ENCODE measurements at regions not wholly inside any gene's neighbourhood (a gene's known extent, or its start where the extent isn't known, plus 50 kb on each side); places are given as distances from the start of the nearest gene placed in this dataset.
"Not testable (repeated sequence)": the region's sequence is repeated elsewhere in the genome, so short reads cannot be mapped to it uniquely, and the experiment has no call there.

DNA sequence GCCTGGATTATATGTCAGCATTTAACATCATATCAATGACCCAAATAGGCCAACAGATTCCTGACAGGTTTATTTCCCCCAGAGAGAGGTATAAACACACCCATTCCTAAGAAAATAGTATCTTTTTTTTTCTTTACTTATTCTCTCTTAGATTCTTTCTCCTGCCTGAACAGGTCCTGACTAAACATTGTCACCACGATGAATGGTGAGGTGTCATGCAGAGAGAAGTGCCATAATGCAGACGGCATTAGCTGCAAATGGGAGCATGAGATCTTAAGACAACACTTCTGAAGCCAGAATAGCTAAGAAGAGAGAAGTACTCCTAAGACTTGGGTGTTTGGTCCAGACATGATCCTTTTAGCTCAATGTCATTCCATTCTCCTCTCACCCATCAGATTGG is 131.3 kb downstream of the ZNF648 start:
- no peak overlapping the region for H3K4me3 Mint-ChIP-seq
- TF ChIP-seq, protein P1, sequence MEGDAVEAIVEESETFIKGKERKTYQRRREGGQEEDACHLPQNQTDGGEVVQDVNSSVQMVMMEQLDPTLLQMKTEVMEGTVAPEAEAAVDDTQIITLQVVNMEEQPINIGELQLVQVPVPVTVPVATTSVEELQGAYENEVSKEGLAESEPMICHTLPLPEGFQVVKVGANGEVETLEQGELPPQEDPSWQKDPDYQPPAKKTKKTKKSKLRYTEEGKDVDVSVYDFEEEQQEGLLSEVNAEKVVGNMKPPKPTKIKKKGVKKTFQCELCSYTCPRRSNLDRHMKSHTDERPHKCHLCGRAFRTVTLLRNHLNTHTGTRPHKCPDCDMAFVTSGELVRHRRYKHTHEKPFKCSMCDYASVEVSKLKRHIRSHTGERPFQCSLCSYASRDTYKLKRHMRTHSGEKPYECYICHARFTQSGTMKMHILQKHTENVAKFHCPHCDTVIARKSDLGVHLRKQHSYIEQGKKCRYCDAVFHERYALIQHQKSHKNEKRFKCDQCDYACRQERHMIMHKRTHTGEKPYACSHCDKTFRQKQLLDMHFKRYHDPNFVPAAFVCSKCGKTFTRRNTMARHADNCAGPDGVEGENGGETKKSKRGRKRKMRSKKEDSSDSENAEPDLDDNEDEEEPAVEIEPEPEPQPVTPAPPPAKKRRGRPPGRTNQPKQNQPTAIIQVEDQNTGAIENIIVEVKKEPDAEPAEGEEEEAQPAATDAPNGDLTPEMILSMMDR (conservative IDR thresholded peaks at IDR 0.05): no peak
- H3K27me3 Mint-ChIP-seq (ENCODE audit: low read depth): peaks cover 2% of the 10 kb centered on the region
- H3K9me3 Mint-ChIP-seq: peaks cover 4% of the 10 kb centered on the region
- DNase-seq (ENCODE audit: low read depth, low spot score): no peak
- H3K36me3 Mint-ChIP-seq (ENCODE audit: low read depth): no peaks in the 10 kb centered on the region
- H3K4me1 Mint-ChIP-seq: no peaks in the 10 kb centered on the region
- H3K27ac Mint-ChIP-seq (ENCODE audit: unreplicated experiment): no peak overlapping the region

DNA sequence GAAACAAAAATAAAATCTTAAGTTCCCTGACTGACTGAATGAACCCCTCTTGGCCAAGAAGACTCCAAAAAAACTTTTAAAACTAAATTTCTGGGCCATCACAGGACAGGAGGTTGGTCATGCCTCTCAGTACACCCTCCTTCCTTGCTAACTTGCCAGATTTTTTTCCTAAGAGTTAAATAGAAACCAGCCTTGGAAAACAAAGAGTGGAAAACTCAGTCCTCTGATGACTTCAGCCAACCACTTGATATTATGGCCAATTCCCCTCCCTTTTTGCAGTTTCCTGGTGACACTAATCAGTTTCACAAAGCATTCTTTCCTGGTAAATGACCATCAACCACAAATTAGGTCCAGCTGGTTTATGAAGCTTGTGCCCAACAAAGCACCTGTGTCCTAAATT is 134.8 kb downstream of the ZNF648 start:
- peaks cover 9% of the 10 kb centered on the region for H3K27me3 Mint-ChIP-seq (ENCODE audit: low read depth)
- H3K9me3 Mint-ChIP-seq: peaks cover 12% of the 10 kb centered on the region
- peaks cover 3% of the 10 kb centered on the region for H3K36me3 Mint-ChIP-seq (ENCODE audit: low read depth)
- TF ChIP-seq, protein P1 (conservative IDR thresholded peaks at IDR 0.05): no peak
- H3K27ac Mint-ChIP-seq (ENCODE audit: unreplicated experiment): no peak overlapping the region
- no peak for DNase-seq (ENCODE audit: low read depth, low spot score)
- H3K4me1 Mint-ChIP-seq: no peaks in the 10 kb centered on the region
- no peak overlapping the region for H3K4me3 Mint-ChIP-seq

DNA sequence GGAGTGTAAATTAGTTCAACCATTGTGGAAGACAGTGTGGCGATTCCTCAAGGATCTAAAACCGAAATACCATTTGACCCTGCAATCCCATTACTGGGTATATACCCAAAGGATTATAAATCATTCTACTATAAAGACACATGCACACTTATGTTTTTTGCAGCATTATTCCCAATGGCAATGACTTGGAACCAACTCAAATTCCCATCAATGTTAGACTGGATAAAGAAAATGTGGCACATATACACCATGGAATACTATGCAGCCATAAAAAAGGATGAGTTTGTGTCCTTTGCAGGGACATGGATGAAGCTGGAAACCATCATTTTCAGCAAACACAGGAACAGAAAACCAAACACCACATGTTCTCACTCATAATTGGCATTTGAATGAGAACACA is 137.5 kb downstream of the ZNF648 start:
- not testable (repeated sequence) for DNase-seq (ENCODE audit: low read depth, low spot score); H3K36me3 Mint-ChIP-seq (ENCODE audit: low read depth); H3K27ac Mint-ChIP-seq (ENCODE audit: unreplicated experiment); H3K4me3 Mint-ChIP-seq; H3K4me1 Mint-ChIP-seq
- Mint-ChIP-seq H3K27me3 (ENCODE audit: low read depth) (peaks cover 13% of the 10 kb centered on the region), H3K9me3 (peaks cover 15% of the 10 kb centered on the region)

DNA sequence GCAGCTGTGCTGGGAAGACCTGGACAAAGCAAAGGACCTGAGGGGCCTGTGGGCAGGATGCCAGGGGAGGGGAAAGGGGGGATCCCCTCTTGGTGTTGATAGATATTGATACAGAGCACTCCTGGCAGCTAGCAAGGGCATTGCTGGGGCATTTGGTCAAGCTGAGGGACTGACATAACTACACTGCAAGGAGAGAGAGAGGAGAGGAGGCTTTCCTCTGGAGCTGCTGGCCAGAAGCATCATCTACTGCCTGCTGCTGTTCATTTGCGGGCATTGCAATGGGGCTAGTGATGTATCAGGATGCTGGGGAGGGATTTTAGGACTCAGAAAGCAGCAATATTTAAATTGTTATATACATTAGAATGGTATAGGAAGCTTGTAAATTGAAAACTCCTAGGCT is 142.0 kb downstream of the ZNF648 start:
- no peak overlapping the region for H3K4me3 Mint-ChIP-seq
- H3K36me3 Mint-ChIP-seq (ENCODE audit: low read depth): peaks cover under 1% of the 10 kb centered on the region
- TF ChIP-seq, protein P1 (conservative IDR thresholded peaks at IDR 0.05): no peak
- H3K27ac Mint-ChIP-seq (ENCODE audit: unreplicated experiment): no peak overlapping the region
- H3K9me3 Mint-ChIP-seq: peaks cover 7% of the 10 kb centered on the region
- peaks cover 14% of the 10 kb centered on the region for H3K27me3 Mint-ChIP-seq (ENCODE audit: low read depth)
- peaks cover 4% of the 10 kb centered on the region for H3K4me1 Mint-ChIP-seq
- DNase-seq (ENCODE audit: low read depth, low spot score): no peak

DNA sequence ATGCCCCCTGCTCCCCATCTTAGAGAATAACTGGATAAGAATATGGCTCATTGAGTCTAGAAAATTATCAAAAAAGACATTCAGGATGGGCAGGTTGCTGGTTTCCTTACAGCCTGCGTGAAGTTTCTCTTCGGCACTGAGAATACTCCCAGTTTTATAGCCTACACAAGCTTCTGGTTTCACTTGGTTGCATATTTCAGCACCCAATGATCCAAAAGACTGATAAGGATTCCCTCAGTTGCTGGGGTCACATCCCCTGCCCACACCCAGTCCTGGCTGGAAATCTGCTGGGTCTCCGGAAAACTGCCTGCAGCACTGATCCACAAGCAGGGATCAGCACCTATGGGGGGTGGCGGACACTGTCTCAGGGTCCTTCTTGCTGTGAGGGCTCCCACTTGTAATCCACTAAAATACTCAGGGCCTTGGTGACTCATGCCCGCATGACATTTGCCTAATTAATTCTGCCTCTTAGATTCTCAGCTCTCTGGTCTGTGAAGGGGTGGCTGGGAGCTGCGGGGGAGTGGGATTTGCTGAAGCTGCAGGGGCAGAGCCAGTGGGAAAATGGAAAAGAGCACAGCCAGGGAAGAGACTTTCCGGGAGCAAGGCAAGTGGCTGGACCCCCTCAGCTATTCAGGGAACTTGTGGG is 142.5 kb downstream of the ZNF648 start:
- Mint-ChIP-seq H3K27me3 (ENCODE audit: low read depth) (peaks cover 17% of the 10 kb centered on the region), H3K9me3 (peaks cover 6% of the 10 kb centered on the region), H3K27ac (ENCODE audit: unreplicated experiment) (no peak overlapping the region), H3K4me3 (no peak overlapping the region), H3K36me3 (ENCODE audit: low read depth) (no peaks in the 10 kb centered on the region), H3K4me1 (peaks cover 4% of the 10 kb centered on the region)
- TF ChIP-seq, protein P1 (conservative IDR thresholded peaks at IDR 0.05): no peak
- no peak for DNase-seq (ENCODE audit: low read depth, low spot score)

DNA sequence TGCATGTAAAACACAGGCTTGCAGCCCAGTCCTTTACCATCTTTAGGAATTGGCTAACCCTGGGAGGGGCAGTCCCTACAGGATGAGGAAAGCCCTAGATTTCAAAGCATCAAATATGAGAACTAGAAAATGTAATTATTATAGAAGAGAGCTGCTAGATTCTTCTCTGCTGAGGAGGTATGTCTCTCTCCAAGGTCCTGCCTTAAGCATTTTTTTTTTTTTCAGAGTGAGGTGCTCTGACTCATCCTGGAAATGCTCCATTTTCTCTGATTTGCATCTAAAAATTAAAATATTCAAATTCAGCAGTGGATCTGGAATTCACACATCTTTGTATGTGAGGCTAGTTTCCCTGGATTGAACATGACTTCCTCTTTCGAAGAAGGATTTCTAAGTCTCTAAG is 149.8 kb downstream of the ZNF648 start:
- TF ChIP-seq, protein P1 (conservative IDR thresholded peaks at IDR 0.05): no peak
- peaks cover 5% of the 10 kb centered on the region for H3K9me3 Mint-ChIP-seq
- H3K4me1 Mint-ChIP-seq: no peaks in the 10 kb centered on the region
- H3K36me3 Mint-ChIP-seq (ENCODE audit: low read depth): no peaks in the 10 kb centered on the region
- H3K27ac Mint-ChIP-seq (ENCODE audit: unreplicated experiment): no peak overlapping the region
- no peak overlapping the region for H3K4me3 Mint-ChIP-seq
- H3K27me3 Mint-ChIP-seq (ENCODE audit: low read depth): peaks cover 27% of the 10 kb centered on the region
- DNase-seq (ENCODE audit: low read depth, low spot score): no peak
